ENCODE measurements at regions not wholly inside any gene's neighbourhood (a gene's known extent, or its start where the extent isn't known, plus 50 kb on each side); places are given as distances from the start of the nearest gene placed in this dataset.
A peak's percentile ranks its signal among the peaks of the same experiment; 100 is the strongest.
"Not testable (repeated sequence)": the region's sequence is repeated elsewhere in the genome, so short reads cannot be mapped to it uniquely, and the experiment has no call there.

DNA sequence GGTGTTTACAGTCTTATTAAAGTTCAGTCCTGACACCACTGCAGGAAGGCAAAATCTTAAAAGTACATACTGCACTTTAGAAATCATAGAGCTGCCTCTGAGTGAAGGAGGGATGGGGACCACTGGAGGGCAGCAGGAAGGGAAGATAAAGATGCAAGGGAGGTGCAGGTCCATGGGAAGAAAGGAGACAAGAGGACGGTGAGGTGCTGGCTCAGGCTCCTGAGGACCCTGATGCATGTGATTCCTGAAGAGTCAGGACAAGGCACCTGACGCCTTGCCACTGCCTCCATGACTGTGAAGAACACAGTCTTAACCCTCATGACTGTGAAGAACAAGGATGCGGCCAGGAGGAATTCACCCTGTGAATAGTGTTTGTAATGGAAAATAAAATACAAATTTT lies 116.2 kb upstream of the NPAS2 start:
- DNase-seq = no peak

DNA sequence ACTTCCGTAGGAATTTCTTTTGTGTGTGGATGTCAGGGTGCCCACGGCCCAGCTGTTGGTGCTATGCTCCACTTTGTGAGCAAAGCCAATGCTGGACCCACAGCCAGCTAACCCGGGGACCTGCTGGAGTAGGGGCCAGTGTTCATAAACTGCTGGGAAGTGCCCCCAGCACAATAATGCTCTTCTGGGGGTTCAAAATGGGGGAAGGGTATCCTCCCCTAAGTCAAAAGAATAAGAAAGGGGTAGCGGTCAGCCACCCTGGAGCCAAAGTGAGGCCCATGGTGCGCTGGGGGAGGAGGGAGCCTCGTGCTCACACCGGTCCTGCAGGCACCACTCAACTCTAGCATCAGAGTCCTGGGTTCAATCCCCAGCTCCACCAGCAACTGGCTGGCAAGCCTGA lies 115.8 kb upstream of the NPAS2 start:
- DNase-seq = no peak

DNA sequence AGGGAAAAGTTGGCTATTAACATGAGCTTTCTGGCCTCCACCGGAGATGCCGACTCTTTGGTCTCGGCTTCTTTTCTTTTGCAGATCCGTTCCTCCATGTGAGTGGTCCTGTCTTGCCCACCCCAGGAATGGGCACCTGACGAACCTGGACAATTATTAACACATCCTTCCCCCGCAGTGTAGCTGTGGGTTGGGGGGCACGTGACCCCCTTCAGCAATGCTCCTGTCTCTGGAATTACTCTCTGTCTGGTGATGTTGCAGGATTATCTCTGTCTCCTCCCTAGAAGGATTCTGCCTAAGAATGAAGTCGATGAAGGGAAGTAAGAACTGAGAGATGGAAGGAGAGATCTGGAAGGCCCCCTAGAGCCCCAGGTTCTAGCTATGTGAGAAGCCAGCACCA lies 115.2 kb upstream of the NPAS2 start:
- DNase-seq = no peak

DNA sequence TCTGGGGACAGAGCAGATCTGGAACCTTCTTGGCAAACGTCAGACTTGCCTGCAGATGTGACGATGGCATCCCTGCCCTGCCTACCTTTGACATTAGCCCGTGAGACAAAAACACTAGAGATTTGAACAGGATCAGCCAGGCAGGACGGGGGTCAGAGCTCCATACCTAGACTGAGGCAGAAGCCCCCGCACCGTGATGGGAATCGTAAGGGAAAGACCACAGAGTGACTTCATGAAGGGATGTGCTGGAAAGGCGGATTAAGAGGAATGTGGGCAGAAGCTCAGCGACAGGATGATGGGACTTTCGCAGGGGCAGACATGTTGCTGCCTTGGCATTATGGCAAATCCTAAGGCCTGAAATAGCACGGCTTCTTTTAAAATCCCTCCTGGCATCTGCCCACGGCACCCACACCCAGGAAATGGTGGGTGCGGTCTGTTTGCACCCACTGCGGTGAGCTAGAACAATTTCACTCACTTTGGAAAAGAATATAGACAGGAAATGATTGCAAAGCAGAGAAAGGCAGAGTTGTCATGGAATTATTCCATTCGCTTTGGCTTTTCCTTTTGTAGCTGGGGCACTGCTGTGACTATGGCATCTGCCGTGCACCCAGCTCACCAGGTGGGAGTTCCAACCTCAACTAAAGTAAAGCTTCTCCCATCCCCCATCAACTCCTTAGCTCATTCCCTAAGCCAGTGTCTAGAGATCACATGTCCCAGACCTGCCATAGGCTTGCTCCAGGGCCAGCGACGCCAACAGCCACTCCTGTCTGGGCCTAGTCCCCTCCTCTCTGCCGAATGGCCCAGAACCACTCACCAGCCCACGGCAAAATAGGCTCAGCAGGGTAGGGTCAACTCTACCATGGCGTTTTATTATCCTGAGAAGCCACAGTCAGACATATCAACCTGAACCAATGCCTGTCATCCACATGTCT lies 112.7 kb upstream of the NPAS2 start:
- no peak for DNase-seq

DNA sequence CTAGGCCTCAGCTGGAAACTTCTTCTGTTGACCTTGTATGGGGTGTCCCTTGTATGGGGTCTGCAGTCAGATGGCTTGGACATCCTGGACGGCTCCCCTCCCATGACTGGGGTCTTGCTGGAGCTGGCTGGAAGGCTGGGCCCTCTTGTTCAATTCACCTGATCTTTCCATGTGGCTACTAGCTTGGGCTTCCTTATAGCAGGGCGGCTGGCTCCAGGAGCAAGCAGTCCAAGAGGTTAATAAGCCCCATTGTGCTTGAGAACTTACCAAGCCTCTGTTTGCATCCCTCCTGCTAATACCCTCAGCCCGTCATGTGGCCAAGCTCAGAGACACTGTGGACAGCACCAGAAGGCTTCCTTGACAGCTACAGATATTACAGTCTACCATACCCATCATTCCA lies 111.6 kb upstream of the NPAS2 start:
- DNase-seq = no peak

DNA sequence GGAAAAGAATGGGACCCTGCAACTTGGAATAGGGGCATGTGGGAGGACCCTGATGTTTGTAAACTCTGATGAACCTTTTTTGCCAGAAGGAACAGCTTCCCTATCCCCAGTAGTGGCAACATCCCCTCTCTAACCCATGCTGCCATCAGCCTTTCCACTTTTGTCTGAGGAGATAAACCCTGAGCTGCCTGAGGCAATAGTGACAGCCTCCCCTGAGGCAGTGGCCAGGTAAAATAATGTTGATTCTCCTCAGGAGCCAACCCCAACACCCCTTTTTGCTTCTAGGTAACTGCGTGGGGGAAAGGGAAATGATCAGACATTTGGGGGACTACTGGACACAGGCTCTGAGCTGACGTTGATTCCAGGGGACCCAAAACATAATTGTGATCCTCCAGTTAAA lies 106.8 kb upstream of the NPAS2 start:
- no peak for DNase-seq

DNA sequence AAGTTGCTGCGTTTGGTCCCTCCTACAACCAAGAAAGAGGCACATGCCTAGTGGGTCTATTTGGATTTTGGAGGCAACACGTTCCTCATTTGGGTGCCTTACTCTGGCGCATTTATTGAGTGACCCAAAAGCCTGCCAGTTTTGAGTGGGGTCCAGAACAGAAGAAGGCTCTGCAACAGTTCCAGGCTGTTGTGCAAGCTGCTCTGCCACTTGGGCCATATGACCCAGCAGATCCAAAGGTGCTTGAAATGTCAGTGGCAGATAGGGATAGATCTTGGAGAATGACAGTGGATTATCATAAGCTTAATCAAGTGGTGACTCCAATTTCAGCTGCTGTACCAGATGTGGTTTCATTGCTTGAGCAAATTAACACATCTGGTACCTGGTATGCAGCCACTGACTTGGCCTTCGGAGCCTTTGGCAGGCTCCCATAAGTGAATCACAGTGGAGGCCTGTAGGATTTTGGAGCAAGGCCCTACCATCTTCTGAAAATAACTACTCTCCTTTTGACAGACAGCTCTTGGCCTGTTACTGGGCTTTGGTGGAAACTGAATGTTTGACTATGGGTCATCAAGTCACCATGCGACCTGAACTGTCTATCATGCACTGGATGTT lies 105.4 kb upstream of the NPAS2 start:
- DNase-seq = peak; percentile 6

DNA sequence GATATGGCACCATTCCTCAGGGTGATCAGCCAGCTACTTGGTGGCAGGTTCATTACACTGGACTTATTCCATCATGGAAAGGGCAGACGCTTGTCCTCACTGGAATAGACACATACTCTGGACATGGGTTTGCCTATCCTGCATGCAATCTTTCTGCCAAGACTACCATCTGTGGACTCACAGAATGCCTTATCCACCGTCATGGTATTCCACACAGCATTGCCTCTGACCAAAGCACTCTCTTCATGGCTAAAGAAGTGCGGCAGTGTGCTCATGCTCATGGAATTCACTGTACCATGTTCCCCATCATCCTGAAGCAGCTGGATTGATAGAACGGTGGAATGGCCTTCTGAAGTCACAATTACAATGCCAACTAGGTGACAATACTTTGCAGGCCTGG lies 104.1 kb upstream of the NPAS2 start:
- not testable (repeated sequence) for DNase-seq

DNA sequence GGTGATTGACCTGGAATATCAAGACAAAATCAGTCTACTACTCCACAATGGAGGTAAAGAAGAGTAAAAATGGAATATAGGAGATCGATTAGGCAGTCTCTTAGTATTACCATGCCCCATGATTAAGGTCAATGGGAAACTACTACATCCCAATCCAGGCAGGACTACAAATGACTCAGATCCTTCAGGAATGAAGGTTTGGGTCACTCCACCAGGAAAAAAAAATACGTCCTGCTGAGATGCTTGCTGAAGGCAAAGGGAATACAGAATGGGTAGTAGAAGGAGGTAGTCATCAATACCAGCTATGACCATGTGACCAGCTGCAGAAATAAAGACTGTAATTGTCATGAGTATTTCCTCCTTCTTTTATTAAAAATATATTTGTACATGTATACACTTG lies 103.4 kb upstream of the NPAS2 start:
- peak; percentile 39 for DNase-seq

DNA sequence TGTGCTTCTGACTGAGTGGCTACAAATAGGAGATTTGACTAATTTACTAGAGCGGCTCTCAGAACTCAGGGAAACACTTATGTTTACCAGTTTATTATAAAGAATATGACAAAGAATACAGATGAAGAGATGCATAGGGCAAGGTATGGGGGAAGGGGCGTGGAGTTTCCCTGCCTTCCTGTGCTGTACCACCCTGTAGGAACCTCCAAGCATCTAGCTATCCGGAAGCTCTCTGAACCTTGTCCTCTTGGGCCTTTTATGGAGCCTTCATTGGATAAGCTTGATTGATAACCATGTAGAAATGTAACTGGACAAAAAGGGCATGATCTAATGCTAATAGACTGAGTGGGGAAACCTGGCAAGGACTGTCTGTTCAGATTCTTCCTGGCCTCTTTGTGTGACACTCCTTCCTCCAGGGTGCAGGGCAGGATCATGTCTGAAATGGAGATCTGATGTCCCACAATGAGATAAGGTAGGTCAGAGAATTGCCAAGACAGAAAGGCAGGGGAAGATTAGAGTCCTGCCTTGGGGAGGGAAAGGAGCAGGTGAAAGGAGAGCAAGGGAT lies 101.8 kb upstream of the NPAS2 start:
- DNase-seq = no peak

DNA sequence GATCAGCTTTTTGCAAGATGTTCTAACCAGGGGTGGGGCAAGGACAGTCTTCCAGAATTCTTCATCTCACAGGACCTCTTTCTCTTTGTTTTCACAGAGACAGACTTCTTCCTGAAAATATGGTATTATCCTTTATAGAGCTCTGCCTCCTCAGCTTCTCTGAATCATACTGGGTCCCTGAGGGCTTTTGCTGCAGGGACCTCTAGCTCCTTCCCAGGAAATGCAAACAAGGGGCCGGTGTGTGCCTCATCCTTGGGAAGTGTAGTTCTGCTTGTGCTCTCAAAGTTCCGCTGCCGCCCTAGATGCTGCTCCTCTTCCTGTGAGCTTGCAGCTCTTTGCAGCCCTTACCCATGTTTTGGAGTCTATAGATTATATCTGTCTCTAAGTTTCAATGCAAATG lies 99.5 kb upstream of the NPAS2 start:
- DNase-seq = peak; percentile 14

DNA sequence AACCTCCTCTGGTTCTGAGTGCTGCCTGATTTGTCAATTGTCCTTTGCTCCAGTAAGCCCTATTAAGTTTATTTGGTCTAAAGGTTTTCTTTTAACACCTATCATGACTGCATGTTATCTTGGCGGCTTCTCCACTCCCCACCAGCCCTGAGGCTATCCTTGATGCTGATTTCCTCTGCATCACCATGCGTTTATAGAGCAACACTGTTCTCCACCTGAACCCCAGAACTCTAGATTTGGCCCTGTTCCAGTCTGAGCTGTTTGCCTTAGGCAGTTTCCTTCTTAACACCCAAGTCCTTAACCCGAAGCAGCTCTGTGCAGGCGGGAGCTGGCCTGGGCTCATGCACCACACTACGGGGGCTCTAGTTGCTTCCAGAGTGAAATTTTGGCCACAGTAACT lies 98.2 kb upstream of the NPAS2 start:
- DNase-seq = no peak

DNA sequence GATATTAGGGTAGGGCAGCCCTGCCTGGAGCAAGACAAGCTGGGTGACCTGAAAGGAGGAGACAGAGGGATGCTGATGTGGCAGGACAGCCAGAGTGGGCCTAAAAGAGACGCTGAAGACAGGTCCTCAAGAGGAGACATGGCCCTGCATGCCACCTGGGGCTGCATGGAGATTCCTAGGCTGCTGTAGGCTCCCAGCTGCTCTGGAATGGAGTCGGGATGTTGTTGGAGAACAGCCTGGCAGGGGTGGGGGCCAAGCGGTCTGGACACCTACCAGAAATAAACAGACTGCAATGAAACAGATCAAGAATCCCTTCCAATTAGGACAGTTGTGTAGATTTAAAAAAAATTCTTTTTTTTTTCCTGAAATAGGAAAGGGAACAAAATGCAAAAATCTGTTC lies 97.8 kb upstream of the NPAS2 start:
- no peak for DNase-seq

DNA sequence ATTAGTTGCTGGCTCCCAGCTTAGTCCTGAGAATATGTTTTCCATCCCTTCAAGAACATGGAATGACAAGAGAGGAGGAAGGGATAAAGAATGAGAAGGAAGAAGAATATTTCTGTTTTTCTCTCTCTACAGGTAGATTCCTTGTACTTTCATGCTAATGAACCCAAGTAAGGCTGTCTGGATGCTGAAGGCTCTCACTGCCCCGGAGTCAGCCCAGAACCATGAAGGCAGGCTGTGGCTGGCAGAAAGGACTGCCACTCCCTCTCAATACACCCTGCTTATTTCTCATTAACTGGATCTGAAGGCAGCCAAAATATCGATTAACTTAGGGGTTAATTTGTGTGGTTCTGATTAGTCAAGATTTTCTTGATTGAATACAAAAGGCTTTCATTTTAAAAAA lies 93.1 kb upstream of the NPAS2 start:
- no peak for DNase-seq

DNA sequence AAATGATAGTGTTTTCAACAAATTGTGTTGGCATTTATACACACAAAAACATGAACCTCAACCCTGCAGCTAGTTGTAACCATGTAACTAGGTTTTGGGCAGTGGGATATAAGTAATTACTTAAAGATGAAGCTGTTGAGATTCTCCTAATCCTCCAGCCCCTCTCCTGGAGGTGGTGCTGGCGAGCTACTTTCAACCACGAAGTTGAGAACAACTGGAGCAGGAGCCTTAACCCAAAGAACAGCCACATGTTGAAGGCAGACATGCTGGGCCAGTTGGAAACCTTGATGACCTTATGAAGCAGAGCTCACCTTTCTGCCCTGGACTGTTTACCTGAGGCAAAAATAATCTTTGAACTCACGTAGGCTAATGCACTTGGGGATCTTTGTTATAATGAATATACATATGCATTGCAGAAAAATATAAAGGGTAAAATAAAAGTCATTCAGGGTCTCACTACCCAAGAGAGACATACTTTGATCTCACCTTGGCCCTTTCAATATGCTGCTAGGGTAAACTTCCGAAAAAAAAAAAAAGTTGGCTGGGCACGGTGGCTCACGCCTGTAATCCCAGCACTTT lies 89.6 kb upstream of the NPAS2 start:
- DNase-seq = peak; percentile 81

DNA sequence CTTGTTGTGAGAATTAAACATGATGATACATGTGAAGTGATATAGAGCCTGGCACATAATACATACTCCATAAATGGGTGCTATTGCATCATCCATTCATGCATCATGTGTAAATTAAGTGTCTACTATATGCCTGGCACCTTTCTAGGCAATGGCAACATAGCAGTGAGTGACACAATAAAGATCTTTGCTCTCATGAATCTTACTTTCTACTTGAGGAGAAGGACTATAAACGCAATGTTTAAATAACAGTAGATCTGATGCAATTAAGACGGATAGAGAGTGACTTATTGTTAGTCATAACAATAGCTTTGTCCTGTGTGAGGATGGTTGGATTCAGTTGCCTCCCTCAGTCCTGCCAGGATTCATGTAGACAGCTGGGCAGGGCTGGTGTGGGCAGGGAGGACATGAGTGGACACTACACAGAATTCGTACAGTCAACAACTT lies 88.4 kb upstream of the NPAS2 start:
- peak; percentile 56 for DNase-seq

DNA sequence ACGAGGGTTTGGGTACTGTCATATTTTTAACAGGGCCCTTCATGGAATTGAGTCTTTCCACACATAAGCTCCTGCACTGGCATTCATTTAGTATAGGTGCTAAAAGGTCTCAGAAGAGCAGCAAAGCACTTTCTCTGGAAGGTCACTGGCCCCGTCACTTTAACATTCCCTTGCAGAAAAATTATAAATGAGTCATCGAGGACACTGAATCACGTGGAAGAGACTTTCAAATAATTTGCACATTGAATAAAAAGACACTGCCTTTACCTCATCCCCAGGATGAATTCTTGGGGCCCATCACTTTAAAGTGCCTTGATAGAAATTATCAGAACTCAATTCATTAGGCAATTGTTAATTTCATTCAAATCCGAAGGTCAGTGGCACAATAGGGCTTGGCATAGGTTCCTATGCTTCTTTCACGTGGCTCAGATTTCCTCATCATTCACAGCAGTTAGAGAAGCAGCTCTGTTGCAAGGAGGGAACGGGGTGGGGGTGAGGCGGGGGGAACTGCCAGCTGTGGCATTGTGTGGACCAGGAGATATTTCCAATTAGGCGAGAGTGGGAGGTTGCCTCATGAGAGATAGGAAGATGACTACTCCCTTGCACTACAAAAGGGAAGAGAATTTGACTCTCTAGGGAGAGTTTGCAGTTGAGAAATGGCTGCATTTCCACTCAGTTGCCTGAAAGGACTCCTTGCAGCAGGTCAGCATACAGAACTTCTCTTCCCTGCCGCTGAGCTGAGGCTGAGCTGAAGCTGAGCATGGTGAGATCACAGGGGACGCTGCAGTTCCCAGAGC lies 86.3 kb upstream of the NPAS2 start:
- peak; percentile 67 for DNase-seq

DNA sequence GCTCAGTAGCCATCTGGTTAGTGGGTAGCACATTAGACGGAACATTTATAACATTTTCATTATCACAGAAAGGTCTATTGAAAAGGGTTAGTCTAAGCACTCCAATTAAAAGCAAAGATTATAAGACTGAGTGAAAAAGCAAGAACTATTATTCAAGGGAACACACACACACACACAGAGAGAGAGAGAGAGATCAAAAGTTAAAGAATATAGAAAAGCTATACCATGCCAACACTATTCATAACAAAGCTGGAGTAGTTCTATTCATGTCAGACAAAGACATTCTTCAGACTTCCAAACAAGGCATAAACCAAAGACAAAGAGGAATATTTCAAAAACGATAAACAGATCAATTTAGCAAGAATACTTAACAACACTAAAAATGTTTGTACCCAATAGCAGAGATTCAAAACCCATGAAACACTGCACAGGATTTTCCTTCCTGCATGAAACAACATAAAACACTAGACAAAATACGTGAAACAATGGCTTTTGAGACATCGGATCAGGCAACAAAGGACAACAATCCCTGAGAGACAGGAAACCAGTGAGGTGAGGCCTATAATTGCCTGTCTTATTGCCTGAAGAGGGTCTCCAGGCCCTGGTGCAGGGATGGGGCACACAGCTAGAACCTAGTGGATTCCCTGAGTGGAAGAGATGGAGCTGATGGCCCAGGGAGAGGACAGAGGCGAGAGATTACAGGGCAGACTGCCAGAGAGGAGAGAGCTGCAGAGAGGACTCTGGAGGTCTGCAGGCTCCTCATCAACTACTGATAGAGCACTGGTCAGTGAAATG lies 83.6 kb upstream of the NPAS2 start:
- no peak for DNase-seq

DNA sequence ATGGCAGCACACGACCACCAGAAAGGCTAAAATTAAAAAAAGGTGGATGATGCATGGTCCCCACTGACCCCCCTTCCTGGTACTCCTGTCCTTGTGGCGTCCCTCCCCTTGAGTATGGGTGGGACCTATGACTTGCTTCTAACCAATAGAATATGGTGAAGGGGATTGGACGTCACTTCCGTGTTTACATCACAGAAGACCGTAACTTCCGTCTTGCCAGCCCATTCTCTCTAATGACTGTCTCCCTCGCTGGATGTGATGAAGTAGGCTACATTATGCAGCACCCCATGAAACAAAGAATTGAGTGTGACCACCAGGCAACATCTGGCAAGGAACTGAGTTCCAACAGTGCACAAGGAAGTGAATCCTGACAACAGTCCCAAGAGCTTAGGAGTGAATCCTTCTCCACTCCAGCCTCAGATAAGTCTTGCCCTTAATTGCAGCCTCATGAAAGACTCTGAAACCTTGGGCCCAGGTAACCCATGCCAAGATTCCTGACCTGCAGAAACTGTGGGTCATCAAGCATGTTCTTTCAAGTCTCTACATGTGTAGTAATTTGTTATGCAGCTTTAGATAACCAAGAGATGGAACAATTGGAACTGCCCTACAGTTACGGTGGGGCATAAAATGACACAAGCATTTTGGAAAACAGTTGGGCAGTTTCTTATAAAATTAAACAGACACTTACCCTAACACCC lies 80.1 kb upstream of the NPAS2 start:
- DNase-seq = no peak

DNA sequence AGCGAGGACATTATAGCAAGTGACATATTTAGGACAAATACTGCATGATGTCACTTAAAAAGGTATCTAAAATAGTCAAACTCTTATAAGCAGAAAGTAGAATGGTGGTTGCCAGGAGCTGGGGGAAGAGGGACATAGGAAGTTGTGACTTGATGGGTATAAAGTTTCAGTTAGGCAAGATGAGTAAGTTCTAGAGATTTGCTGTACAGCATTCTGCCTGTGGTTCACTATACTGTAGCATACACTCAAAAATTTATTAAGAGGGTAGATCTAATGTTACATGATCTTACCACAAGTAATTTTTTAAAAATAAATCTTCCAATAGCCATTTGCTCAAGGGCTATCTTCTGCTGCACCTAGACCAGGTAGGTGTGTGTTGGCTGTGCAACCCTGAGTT lies 78.1 kb upstream of the NPAS2 start:
- DNase-seq = peak; percentile 56

Measured in fibroblast of skin of scalp (primary cell).